Endothelial cell of umbilical vein (primary cell): ENCODE measurements at regions not wholly inside any gene's neighbourhood (a gene's known extent, or its start where the extent isn't known, plus 50 kb on each side); places are given as distances from the start of the nearest gene placed in this dataset.

Experiments
- BruUV-seq: library from RNA; stranded (reverse); fragments of 400-500 nt; replicated peaks from 2 replicates; lab custom pipeline; 2021; lab: Mats Ljungman, UMichigan
- CTCF ChIA-PET: fragments of 300-600, 350-600 bp; sonication (Branson Sonifier 250); formaldehyde crosslinking; loops from one replicate; lab custom pipeline; 2021; ENCODE audit warnings: antibody characterized with exemption, inconsistent platforms; lab: Charles Lee
- POLR2A ChIA-PET: fragments of 300-600, 350-600 bp; sonication (Branson Sonifier 250); formaldehyde crosslinking; loops from one replicate; lab custom pipeline; 2021; ENCODE audit warnings: antibody characterized with exemption, inconsistent platforms; lab: Charles Lee
- DNase-seq: peaks from one replicate; pipeline ENCODE4 v3.0.0-alpha.2; 2011; ENCODE audit warnings: low read depth, low spot score
- FAIRE-seq: peaks from 2 replicates; lab custom pipeline; 2011; peaks lifted over from hg19 to GRCh38; lab: Jason Lieb, UNC
- H2AFZ ChIP-seq: 2 replicates; pipeline ENCODE4 v1.6.0; 2012; ENCODE audit warnings: low read depth, low read length, control low read depth, inconsistent platforms
- H3K27ac ChIP-seq: 2 replicates; pipeline ENCODE4 v1.5.1; 2011; ENCODE audit warnings: low read depth, mild to moderate bottlenecking, control low read depth, low read length, moderate library complexity; ENCODE audit not compliant: insufficient read depth
- H3K27me3 ChIP-seq, 2 experiments: 2 replicates each; pipeline versions ENCODE4 v1.6.0 to v1.6.1; 2011; ENCODE audit warnings: low read length in 2 of 2, mixed read lengths in 1 of 2; ENCODE audit not compliant: control insufficient read depth in 2 of 2, insufficient read depth in 2 of 2
- H3K36me3 ChIP-seq, 2 experiments: 2 replicates in 1 of 2; 3 replicates in 1 of 2; pipeline ENCODE4 v1.5.1; 2011; ENCODE audit warnings: low read length in 2 of 2, mild to moderate bottlenecking in 1 of 2, moderate library complexity in 1 of 2; ENCODE audit not compliant: control insufficient read depth in 2 of 2, insufficient read depth in 2 of 2; ENCODE audit errors: extremely low read depth in 1 of 2
- H3K4me1 ChIP-seq: 3 replicates; pipeline ENCODE4 v1.5.1; 2011; ENCODE audit warnings: mild to moderate bottlenecking, low read length; ENCODE audit not compliant: control insufficient read depth, insufficient read depth; ENCODE audit errors: extremely low read depth
- H3K4me2 ChIP-seq: 2 replicates; pipeline ENCODE4 v1.6.1; 2011; ENCODE audit warnings: low read length, control low read depth, mixed read lengths; ENCODE audit not compliant: insufficient read depth
- H3K4me3 ChIP-seq, 3 experiments: fragments of 200-600 bp in 1 of 3; sonication (generic), shearing (Covaris generic) in 1 of 3; replicated peaks in 1 of 3; 2 replicates each; pipeline ENCODE4 v1.5.1; 2011 to 2016; ENCODE audit warnings: control low read depth in 3 of 3, low read length in 3 of 3, mild to moderate bottlenecking in 2 of 3, inconsistent platforms in 1 of 3, low read depth in 1 of 3, moderate library complexity in 1 of 3; ENCODE audit not compliant: insufficient read depth in 1 of 3
- H3K79me2 ChIP-seq: 2 replicates; pipeline ENCODE4 v1.6.0; 2012; ENCODE audit warnings: low read length, inconsistent platforms; ENCODE audit not compliant: control insufficient read depth, insufficient read depth
- H3K9ac ChIP-seq: replicated peaks from 2 replicates; pipeline ENCODE3; 2011; ENCODE audit warnings: low read length, control low read depth; ENCODE audit not compliant: insufficient read depth; ENCODE audit errors: extremely low read depth
- H3K9me1 ChIP-seq: replicated peaks from 3 replicates; pipeline ENCODE4 v1.6.0; 2011; ENCODE audit warnings: mild to moderate bottlenecking, low read length; ENCODE audit not compliant: control insufficient read depth, insufficient read depth; ENCODE audit errors: extremely low read depth
- H3K9me3 ChIP-seq: replicated peaks from 2 replicates; pipeline ENCODE4 v1.5.1; 2012; ENCODE audit warnings: low read length, inconsistent platforms; ENCODE audit not compliant: control insufficient read depth, insufficient read depth
- H4K20me1 ChIP-seq: replicated peaks from 2 replicates; pipeline ENCODE3; 2011; ENCODE audit warnings: mild to moderate bottlenecking, low read length; ENCODE audit not compliant: control insufficient read depth, insufficient read depth; ENCODE audit errors: extremely low read depth
- EZH2 ChIP-seq: IDR thresholded peaks from 2 replicates; pipeline ENCODE4 v1.6.1; 2012; ENCODE audit warnings: borderline replicate concordance, low read depth, mild to moderate bottlenecking, moderate library complexity, low read length, inconsistent platforms; ENCODE audit not compliant: severe bottlenecking
- FOS ChIP-seq: IDR thresholded peaks from 2 replicates; pipeline ENCODE4 v1.6.1; 2011; ENCODE audit warnings: mild to moderate bottlenecking, low read length, moderate library complexity, borderline replicate concordance; ENCODE audit not compliant: insufficient read depth
- GATA2 ChIP-seq: IDR thresholded peaks from 2 replicates; pipeline ENCODE4 v1.7.0; 2011; ENCODE audit warnings: low read depth, mild to moderate bottlenecking, moderate library complexity, mixed read lengths, low read length; ENCODE audit not compliant: insufficient read length, insufficient read depth
- JUN ChIP-seq: IDR thresholded peaks from 2 replicates; pipeline ENCODE4 v1.6.1; 2011; ENCODE audit warnings: borderline replicate concordance, low read depth; ENCODE audit not compliant: insufficient read length, insufficient read depth
- MYC ChIP-seq: IDR thresholded peaks from one replicate; pipeline ENCODE4 v1.6.1; 2011; ENCODE audit warnings: mild to moderate bottlenecking, low read depth, low read length
- POLR2A ChIP-seq: IDR thresholded peaks from 2 replicates; pipeline ENCODE4 v1.6.1; 2012; ENCODE audit warnings: low read depth, mild to moderate bottlenecking, control low read depth, low read length
- POLR2AphosphoS5 ChIP-seq: IDR thresholded peaks from 2 replicates; pipeline ENCODE4 v1.6.1; 2012; ENCODE audit warnings: low read depth, mild to moderate bottlenecking, control low read depth, low read length, moderate library complexity; ENCODE audit not compliant: insufficient read depth
- dilution Hi-C: fragments of 300-500 bp; cut with MboI; formaldehyde crosslinking; loops from one replicate; pipeline ENCODE4 v1.15.0; 2019; ENCODE audit warnings: low sequenced_read_pairs; ENCODE audit not compliant: extremely low pct_ligation_motif_present
- intact Hi-C: fragments of 100-400 bp; cut with micrococcal nuclease; formaldehyde crosslinking; loops from one replicate; pipeline ENCODE4 v1.10.0; 2022
- TF ChIP-seq, protein P1 (sequence below): IDR thresholded peaks from 2 replicates; pipeline ENCODE4 v1.6.1; 2011; ENCODE audit not compliant: insufficient read depth, insufficient read length
- TF ChIP-seq, protein P2 (sequence below), 2 donors: IDR thresholded peaks; 1 replicate in 1 of 2; 2 replicates in 1 of 2; pipeline ENCODE4 v1.5.1; 2011; ENCODE audit warnings: low read length in 2 of 2, mild to moderate bottlenecking in 2 of 2, moderate library complexity in 2 of 2, control low read depth in 1 of 2, inconsistent platforms in 1 of 2, low read depth in 1 of 2; ENCODE audit not compliant: insufficient read depth in 1 of 2; ENCODE audit errors: extremely low read depth in 1 of 2

DNA sequence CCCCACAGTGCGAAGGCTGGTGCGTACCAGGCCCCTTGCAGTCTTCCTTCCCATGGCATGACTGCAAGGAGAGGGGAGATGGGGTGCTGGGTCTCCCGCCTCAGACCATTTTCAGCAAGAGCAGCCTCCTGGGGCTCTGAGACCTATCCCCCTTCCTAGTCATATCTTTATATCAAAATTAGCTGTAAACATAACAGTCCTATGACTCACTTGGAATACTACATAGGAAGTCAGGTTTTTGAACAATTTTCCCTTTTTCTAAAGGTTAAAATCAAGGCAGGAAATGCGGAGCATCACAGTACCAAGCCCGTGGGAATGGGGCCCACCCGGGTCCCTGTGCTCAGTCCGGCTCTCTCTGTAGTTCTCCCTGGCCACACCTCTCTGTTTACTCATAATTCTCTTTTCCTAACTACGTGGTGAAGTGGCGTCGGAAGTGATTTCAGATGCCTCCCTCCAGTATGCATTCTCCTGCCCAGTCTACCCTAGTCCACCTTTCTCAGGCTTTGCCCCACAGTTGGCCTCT is 109.8 kb upstream of the TMEM170B start:
- dilution Hi-C loops: no loop called here
- no TSS peak for BruUV-seq
- H3K4me3 ChIP-seq: no peak overlapping the region
- ChIA-PET CTCF (interaction anchor here (1.4 kb wide), 1 partner anchor 21 kb away, joined by 3 read pairs; no protein-coding TSS in a partner anchor), POLR2A (interaction anchor here (0.9 kb wide), 1 partner anchor 195 kb away, joined by 3 read pairs; the partner anchor contains the start of gene NEDD9)
- peak overlapping the region; percentile 79 for H3K27ac ChIP-seq
- H3K27me3 ChIP-seq: no peaks in the 10 kb centered on the region
- H3K4me1 ChIP-seq: peaks cover 68% of the 10 kb centered on the region
- H3K9me1 ChIP-seq: no peaks in the 10 kb centered on the region
- H3K79me2 ChIP-seq: no peaks in the 10 kb centered on the region
- intact Hi-C loops: loop anchor here (2.0 to 5.0 kb wide), 3 partner anchors 60 to 165 kb away; no protein-coding TSS in a partner anchor
- no peaks in the 10 kb centered on the region for H3K9me3 ChIP-seq
- peak; percentile 69 for FAIRE-seq
- H3K4me2 ChIP-seq: peak overlapping the region; percentile 37
- peak; percentile 57 for DNase-seq
- TF ChIP-seq POLR2AphosphoS5 (no peak), POLR2A (no peak), GATA2 (peak; percentile 83), EZH2 (no peak), JUN (peak; percentile 76), FOS (peak; percentile 57), MYC (no peak)
- TF ChIP-seq, protein P1, sequence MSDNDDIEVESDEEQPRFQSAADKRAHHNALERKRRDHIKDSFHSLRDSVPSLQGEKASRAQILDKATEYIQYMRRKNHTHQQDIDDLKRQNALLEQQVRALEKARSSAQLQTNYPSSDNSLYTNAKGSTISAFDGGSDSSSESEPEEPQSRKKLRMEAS: no peak
- TF ChIP-seq, protein P2, sequence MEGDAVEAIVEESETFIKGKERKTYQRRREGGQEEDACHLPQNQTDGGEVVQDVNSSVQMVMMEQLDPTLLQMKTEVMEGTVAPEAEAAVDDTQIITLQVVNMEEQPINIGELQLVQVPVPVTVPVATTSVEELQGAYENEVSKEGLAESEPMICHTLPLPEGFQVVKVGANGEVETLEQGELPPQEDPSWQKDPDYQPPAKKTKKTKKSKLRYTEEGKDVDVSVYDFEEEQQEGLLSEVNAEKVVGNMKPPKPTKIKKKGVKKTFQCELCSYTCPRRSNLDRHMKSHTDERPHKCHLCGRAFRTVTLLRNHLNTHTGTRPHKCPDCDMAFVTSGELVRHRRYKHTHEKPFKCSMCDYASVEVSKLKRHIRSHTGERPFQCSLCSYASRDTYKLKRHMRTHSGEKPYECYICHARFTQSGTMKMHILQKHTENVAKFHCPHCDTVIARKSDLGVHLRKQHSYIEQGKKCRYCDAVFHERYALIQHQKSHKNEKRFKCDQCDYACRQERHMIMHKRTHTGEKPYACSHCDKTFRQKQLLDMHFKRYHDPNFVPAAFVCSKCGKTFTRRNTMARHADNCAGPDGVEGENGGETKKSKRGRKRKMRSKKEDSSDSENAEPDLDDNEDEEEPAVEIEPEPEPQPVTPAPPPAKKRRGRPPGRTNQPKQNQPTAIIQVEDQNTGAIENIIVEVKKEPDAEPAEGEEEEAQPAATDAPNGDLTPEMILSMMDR (IDR thresholded peaks at IDR 0.05; ENCODE audit: extremely low read depth in 1 of 2, insufficient read depth in 1 of 2, low read depth in 1 of 2, low read length in 2 of 2): no peak
- no peaks in the 10 kb centered on the region for H3K36me3 ChIP-seq
- no peaks in the 10 kb centered on the region for H4K20me1 ChIP-seq
- peak overlapping the region; percentile 10 for H2AFZ ChIP-seq
- peak overlapping the region; percentile 46 for H3K9ac ChIP-seq
